ENCODE measurements at regions not wholly inside any gene's neighbourhood (a gene's known extent, or its start where the extent isn't known, plus 50 kb on each side); places are given as distances from the start of the nearest gene placed in this dataset.

DNA sequence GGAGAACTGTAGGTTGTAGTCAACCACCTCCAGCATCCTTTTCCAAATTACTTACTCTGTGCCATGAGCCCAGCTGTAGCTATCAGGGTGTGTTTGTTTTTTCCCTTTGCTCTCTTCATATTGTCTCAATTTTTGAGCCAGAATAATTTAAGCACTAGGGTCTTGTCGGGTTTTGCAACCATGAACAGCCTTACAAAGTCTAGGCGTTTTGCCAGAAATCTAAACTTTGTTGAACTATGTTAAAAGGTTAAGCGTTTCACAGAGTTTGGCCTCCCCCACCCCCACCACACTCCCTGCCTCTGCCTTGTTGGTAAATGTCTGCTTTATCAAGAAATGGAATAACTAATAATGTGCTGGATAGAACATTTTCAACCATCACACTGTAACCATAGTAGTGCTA is 190.6 kb upstream of the TTC29 start:
- Histone ChIP-seq H3K23ac (ENCODE audit: insufficient read length) (no peak overlapping the region), H3K36me3 (ENCODE audit: control insufficient read depth in 2 of 4, insufficient read depth in 4 of 4, low read length in 3 of 4) (no peaks in the 10 kb centered on the region), H3K27ac (ENCODE audit: low read depth, low read length) (no peak overlapping the region), H3K27me3 (replicated peaks in 1 of 4; ENCODE audit: control insufficient read depth in 3 of 4, extremely low read depth in 1 of 4, insufficient read depth in 3 of 4, low read length in 3 of 4) (no peaks in the 10 kb centered on the region), H3K9ac (replicated peaks in 1 of 4; ENCODE audit: extremely low read depth in 1 of 4, low read depth in 3 of 4, low read length in 3 of 4) (no peak overlapping the region), H3K14ac (ENCODE audit: insufficient read length) (no peak overlapping the region), H4K20me1 (replicated peaks in 1 of 2; ENCODE audit: control insufficient read depth in 1 of 2, insufficient read depth in 2 of 2, low read length in 2 of 2) (no peaks in the 10 kb centered on the region), H3K4me2 (ENCODE audit: insufficient read depth in 1 of 2, low read depth in 2 of 2, low read length in 2 of 2) (no peak overlapping the region), H2BK5ac (ENCODE audit: low read depth, low read length) (no peak overlapping the region), H4K91ac (replicated peaks; ENCODE audit: insufficient read length, low read length) (no peak overlapping the region), H2AFZ (ENCODE audit: low read length) (no peak overlapping the region), H2BK15ac (ENCODE audit: low read length) (no peak overlapping the region), H3K4me3 (ENCODE audit: extremely low read depth in 1 of 4, insufficient read depth in 2 of 4, low read depth in 3 of 4, low read length in 4 of 4) (no peak overlapping the region), H3K4me1 (replicated peaks in 1 of 4; ENCODE audit: control insufficient read depth in 3 of 4, insufficient read depth in 4 of 4, low read length in 3 of 4) (no peaks in the 10 kb centered on the region), H3K79me2 (ENCODE audit: control insufficient read depth in 1 of 2, insufficient read depth in 2 of 2, low read length in 2 of 2) (no peaks in the 10 kb centered on the region), H2AK5ac (ENCODE audit: low read depth, low read length) (no peak overlapping the region), H3K9me3 (ENCODE audit: insufficient read depth in 2 of 2, low read depth in 1 of 2, low read length in 1 of 2) (no peaks in the 10 kb centered on the region), H3K79me1 (ENCODE audit: low read depth, low read length) (no peaks in the 10 kb centered on the region), H3K4ac (replicated peaks; ENCODE audit: insufficient read length, low read depth, low read length) (no peak overlapping the region), H3K23me2 (ENCODE audit: low read depth, low read length) (no peaks in the 10 kb centered on the region), H4K5ac (ENCODE audit: insufficient read length, low read depth, low read length) (no peak overlapping the region), H2BK12ac (ENCODE audit: low read depth, low read length) (no peak overlapping the region), H4K8ac (ENCODE audit: extremely low read depth, insufficient read depth, low read length) (no peak overlapping the region), H3K18ac (ENCODE audit: extremely low read depth, low read length) (no peak overlapping the region), H2BK120ac (replicated peaks; ENCODE audit: low read depth, low read length) (no peak overlapping the region), H3K56ac (replicated peaks; ENCODE audit: insufficient read length, low read depth, low read length) (no peak overlapping the region), H2BK20ac (ENCODE audit: low read length) (no peak overlapping the region)
- no peak for TF ChIP-seq NANOG (IDR thresholded peaks at IDR 0.05; ENCODE audit: insufficient read depth, low read depth, low read length, poor library complexity, severe bottlenecking)
- no peak for TF ChIP-seq ZNF274 (IDR thresholded peaks at IDR 0.05; ENCODE audit: borderline replicate concordance, extremely low read depth, low read length)
- TF ChIP-seq GTF2F1 (IDR thresholded peaks at IDR 0.05; ENCODE audit: borderline replicate concordance, low read depth, low read length) = no peak
- no peak for TF ChIP-seq CHD2 (IDR thresholded peaks at IDR 0.05; ENCODE audit: low read length)
- TF ChIP-seq BCL11A (IDR thresholded peaks at IDR 0.05; ENCODE audit: low read depth in 2 of 2, low read length in 2 of 2) = no peak
- POLR2A ChIA-PET (ENCODE audit: partially characterized antibody) = no interaction called here
- DNase-seq (ENCODE audit: low read depth in 1 of 2, low spot score in 2 of 2) = no peak
- FAIRE-seq = no peak
- CTCF ChIA-PET (ENCODE audit: partially characterized antibody) = interaction anchor here (1.3 kb wide), 1 partner anchor 455 kb away, joined by 3 read pairs; no protein-coding TSS in a partner anchor
- WGBS, 2 experiments (ENCODE audit: extremely low coverage in 1 of 2, insufficient coverage in 1 of 2, insufficient read length in 1 of 2, insufficient replicate concordance in 2 of 2, low coverage in 1 of 2, low lambda C conversion rate in 2 of 2, missing lambda C conversion rate in 1 of 2) = 100% methylated on average over 3 of the region's 3 CpGs; no CpG with 5 or more reads in 1 of the 2 experiments
